Omental fat pad (tissue), 3 donors: ENCODE measurements at regions not wholly inside any gene's neighbourhood (a gene's known extent, or its start where the extent isn't known, plus 50 kb on each side); places are given as distances from the start of the nearest gene placed in this dataset.
"Not testable (repeated sequence)": the region's sequence is repeated elsewhere in the genome, so short reads cannot be mapped to it uniquely, and the experiment has no call there.

Source experiments
- ATAC-seq: fragments of 150-250 bp; one replicate; pipeline ENCODE4 v1.9.1; 2016; ENCODE audit warnings: mild to moderate bottlenecking, moderate library complexity; ENCODE audit not compliant: low FRiP score
- DNase-seq: peaks from one replicate; pipeline ENCODE4 v3.0.0-alpha.2; 2019; ENCODE audit warnings: low spot score
- TF ChIP-seq, protein P1 (sequence below), 3 donors: fragments of 450-650 bp; IDR thresholded peaks; one replicate each; pipeline ENCODE4 v1.5.1; 2016 to 2017; ENCODE audit warnings: antibody characterized with exemption in 3 of 3, mild to moderate bottlenecking in 3 of 3, moderate library complexity in 2 of 3

DNA sequence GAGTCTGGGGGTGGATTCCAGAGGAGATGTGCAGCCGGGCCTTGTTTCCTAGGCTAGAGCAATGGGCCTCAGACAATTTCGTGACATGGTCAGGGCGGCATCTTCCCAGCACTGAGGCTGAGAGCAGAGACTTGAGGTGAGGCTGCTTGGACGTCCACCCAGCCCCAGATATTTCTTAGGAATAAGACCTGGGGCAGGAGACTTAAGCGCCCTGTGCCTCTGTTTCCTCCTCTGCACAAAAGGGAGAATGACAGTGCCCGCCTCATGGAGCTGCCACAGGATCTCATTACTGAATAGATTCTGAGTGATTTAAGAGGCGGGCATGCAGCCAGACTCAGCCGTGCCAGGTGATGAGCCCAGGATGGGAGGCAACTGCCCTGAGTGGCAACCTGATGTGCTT, 297.9 kb upstream of the SFSWAP start:
- ATAC-seq (no peak), DNase-seq (no peak)
- TF ChIP-seq, protein P1, sequence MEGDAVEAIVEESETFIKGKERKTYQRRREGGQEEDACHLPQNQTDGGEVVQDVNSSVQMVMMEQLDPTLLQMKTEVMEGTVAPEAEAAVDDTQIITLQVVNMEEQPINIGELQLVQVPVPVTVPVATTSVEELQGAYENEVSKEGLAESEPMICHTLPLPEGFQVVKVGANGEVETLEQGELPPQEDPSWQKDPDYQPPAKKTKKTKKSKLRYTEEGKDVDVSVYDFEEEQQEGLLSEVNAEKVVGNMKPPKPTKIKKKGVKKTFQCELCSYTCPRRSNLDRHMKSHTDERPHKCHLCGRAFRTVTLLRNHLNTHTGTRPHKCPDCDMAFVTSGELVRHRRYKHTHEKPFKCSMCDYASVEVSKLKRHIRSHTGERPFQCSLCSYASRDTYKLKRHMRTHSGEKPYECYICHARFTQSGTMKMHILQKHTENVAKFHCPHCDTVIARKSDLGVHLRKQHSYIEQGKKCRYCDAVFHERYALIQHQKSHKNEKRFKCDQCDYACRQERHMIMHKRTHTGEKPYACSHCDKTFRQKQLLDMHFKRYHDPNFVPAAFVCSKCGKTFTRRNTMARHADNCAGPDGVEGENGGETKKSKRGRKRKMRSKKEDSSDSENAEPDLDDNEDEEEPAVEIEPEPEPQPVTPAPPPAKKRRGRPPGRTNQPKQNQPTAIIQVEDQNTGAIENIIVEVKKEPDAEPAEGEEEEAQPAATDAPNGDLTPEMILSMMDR (IDR thresholded peaks at IDR 0.05), result no peak

DNA sequence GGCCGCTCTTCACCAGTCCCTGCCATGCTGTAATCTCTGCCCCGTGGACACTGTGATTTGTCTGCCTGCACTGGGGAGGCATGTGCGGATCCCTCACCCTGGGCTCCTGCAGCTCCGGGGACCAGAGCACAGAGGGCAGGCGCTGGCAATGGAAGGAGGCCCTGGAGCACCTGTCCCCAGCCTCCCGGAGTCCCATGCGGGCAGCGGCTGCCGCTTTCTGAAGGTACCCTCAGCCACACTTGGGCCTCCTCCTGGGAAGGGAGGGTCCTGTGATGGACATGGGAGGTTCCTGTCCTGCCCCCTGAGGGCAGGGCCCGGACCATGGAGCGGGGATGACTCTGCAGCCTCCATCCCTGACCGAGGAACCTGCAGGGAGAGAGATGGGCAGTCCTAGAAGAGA, 297.4 kb upstream of the SFSWAP start:
- ATAC-seq (no peak), DNase-seq (no peak)
- TF ChIP-seq, protein P1 (IDR thresholded peaks at IDR 0.05), result no peak

DNA sequence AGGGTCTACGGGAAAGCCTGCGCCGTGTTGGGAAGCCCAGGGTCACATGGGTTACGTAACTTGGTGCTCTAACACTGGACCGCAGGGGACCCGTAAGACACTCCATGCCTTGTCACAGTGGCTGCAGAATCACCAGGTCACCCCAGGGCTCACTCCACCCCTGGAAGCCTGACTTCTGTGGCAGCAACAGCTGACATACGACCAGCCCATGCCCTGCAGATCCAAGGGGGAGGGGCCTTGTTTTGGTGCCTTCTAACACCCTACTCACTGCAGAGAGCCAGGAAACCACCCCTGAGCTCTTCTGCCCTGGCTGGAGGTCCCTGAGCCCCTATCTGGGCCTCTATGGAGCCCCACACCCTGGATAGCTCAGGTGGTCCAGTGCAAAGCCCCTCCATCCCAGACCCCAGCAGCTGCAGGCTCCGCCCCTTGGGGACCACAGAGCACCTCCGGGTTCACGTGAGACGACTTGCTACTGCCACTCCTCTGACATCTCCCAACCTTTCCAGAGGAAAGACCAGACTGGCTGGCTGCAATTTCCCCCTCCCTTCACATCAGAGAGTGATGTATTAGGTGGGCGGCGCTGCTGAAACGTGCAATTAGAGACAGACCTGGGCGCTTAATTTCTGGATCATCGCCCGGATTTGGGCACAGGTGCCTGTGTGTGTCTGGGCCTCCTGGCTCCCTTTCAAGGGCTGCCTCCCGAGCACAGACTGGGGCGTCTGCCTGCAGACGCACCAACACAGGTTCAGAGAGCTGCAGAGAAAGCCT, 296.6 kb upstream of the SFSWAP start:
- not testable (repeated sequence) for ATAC-seq, DNase-seq

DNA sequence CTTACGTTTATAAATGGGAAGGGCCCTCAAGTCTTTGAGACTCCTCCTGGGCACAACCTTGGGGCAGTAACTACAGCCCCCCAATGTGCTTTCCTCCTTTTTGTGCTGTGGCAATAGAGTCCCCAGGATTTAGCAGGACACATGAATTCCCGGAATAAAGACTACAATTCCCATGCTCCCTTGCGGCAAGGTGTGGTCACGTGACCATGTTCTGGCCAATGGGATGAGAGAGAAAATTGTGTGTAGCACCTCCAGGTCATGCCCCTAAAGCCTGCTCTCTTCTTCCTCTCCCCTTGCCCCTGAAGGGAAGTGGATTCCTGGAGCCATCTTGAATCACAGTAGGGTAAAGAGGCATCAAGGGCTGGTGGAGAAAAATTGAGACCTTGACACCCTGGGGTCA, 295.1 kb upstream of the SFSWAP start:
- ATAC-seq (no peak), DNase-seq (no peak)
- TF ChIP-seq, protein P1 (IDR thresholded peaks at IDR 0.05), result no peak

DNA sequence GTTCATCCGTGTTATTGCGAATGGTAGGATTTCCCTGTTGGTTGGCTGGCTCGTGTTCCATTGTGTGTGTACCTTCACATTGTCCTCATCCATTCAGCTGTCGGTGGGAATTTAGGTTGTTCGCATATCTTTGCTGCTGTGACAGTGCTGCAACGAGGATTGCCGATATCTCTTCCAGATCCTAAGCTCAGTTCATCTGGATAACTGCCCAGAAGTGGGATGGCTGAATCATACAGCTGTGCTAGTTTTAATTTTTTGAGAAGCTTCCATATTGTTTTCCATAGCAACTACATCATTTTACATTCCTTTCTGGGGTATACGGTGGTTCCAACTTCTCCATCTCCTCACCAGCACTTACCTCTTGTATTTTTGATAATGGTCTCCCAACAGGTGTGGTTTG, 292.8 kb upstream of the SFSWAP start:
- no peak for DNase-seq
- TF ChIP-seq, protein P1 (IDR thresholded peaks at IDR 0.05), result no peak
- no peak for ATAC-seq

DNA sequence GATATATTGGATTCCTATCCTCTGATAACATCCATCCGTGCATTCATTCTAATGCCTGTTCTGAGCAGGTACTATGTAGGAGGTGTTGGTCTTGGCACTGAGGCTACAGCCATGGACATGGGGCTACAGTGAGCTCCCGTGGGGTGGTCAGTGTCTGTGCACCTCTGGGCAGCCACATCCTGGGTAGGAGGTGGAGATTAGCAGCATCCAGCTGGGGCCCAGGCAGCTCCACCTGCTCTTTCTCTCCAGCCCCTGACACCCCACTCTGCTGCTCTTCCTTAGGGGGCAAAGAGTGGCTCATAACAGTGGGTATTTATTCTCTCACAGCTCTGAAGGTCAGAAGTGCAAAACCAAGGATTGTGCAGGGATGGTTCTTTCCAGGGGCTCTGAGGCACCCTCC, 292.0 kb upstream of the SFSWAP start:
- TF ChIP-seq, protein P1 (IDR thresholded peaks at IDR 0.05), result no peak
- ATAC-seq (no peak), DNase-seq (no peak)

DNA sequence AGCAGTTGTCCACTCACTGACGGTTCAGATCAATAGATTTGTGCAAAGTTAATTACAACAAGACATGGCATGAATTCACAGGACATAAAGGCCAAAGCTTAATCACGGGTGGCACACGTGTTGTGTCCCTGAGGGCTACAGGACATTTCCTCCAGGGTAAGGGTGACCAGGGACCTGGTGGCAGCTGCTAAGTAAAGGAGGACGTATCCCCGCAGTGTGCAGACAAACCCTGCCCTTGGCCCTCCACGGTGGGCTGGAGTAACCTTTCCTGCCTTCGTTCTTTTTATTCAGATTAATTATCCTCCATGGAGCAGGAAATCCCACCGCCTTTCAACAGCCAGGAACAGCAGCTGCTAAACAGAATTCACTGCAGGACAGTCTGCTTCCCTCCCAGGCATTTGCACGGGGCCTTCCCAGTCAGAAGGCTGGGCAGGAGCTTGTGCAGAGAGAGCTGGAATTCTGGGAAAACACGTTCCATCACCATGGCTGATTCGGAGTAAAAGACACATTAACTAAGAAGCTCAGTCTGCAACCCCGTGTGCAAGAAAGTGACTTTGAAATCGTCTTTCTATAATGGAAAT, 289.9 kb upstream of the SFSWAP start:
- ATAC-seq (no peak), DNase-seq (no peak)
- TF ChIP-seq, protein P1 (IDR thresholded peaks at IDR 0.05), result no peak
